T-helper 9 cell (primary cell): ENCODE measurements at regions not wholly inside any gene's neighbourhood (a gene's known extent, or its start where the extent isn't known, plus 50 kb on each side); places are given as distances from the start of the nearest gene placed in this dataset.
"Not testable (repeated sequence)": the region's sequence is repeated elsewhere in the genome, so short reads cannot be mapped to it uniquely, and the experiment has no call there.

Experiments
- DNase-seq: peaks from one replicate; pipeline ENCODE4 v3.0.0-alpha.2; 2020

GRCh38 chr6:135606392-135606791, 108.9 kb upstream of the AHI1 start:
- no peak for DNase-seq

DNA sequence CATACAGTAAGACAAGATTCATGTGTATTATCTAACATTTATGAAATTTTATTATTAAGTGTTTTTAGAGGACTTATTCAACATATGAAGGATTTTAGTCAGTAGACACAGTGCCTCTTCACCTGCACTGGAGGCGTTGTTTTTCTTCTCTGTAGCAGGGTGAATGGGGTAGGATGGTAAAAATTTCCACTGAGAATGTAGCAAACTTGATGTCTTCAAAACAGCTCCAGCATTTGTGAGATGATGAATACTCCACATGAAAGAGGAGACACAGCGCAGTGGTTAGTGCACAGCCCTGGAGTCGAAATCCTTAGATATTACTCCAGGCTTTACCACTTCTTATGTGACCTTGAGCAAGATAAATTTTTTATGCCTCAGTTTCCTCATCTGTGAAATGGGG, 110.5 kb upstream of the AHI1 start:
- DNase-seq: no peak

- DNase-seq: not testable (repeated sequence)
These were observed 112.7 kb upstream of the AHI1 start for GRCh38 chr6:135610192-135610591.

DNA sequence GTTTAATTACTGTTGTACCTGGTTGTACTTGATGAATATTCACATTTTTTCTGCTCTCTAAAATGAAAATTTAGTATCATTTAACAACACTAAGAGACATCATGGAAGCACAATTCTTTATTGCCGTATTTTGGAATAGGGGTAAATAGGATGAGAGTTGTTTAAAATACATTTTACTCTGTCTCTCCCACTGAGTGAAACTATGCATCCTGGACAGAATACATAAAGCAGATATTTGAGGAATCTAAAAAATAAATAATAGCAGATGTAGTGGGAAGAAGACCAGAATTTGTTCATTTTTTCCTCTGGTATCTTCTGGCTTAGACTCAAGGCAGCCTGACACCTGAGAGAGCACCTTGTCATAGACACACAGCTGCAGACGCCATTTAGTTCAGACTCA, 119.1 kb upstream of the AHI1 start:
- DNase-seq: no peak

DNA sequence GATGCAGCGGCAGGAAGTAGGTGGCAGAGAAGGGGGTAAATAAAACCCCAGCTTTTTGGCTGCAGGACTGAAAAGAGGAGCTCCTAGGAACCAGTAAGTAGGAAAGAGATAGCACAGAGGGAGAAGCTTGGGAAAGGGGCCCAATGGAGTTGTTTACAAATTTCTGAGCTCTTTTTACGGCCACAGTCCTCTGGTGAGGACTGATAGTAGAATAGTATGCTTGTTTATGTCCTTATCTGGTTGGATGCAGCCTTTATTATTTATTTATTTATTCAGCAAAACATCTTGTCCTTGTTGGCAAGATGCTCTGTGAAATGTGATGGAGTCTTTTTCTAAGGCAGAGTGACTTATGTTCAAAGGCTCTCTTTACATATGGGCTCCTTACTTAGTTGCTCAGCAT, 119.7 kb upstream of the AHI1 start:
- no peak for DNase-seq

GRCh38 chr6:135622081-135622480, 124.5 kb upstream of the AHI1 start:
- no peak for DNase-seq

DNA sequence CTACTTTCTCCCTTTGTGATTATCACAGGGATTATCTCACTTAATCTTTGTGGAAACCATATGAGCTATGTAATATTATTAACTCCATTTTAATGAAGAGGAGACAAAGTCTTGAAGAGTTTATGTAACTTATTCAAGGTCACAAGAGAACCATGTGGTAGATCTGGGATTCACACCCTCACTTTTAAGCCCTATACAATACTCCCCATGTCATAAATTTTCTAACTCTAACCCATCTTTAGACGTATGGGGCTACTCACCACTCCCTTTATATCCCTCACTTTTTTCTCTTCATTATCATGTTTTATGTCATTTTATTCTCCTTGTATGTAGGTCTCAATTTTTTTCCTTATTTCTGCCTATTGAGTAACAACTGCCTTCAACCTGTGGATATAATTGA, 126.4 kb upstream of the AHI1 start:
- DNase-seq: no peak

GRCh38 chr6:135624402-135625295, 127.1 kb upstream of the AHI1 start:
- DNase-seq: no peak

GRCh38 chr6:135626001-135626400, 128.5 kb upstream of the AHI1 start:
- not testable (repeated sequence) for DNase-seq

DNA sequence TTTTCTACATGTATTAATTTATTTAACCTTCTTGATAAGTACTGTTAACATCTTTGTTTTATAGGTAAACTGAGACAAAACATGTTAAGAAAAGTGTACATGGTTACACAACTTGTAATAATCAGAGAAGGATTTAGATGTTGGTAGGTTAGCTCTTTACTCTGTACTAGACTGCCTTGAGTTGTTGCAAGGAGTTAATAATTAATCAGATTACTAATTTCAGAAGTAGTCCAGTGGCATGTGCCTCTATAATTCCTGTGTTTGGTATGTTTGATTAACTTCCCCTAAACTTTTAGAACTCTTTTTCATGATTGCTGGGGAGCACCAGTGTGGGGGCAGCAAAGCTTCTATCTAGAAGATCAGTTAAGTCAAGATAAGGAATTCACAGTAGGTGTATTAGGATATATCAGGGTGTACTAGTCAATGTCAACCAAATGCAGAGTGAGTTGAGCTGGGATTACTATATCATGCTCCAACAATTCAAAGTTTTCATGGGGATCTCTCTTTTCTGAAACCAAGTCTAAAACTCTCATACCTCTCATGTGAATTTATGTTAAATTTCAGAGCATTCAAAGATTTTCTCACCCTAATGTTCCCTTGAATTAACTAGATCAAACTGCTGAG, 129.7 kb upstream of the AHI1 start:
- DNase-seq: no peak

- DNase-seq: no peak
These were observed 133.3 kb upstream of the AHI1 start for GRCh38 chr6:135630789-135631376.

DNA sequence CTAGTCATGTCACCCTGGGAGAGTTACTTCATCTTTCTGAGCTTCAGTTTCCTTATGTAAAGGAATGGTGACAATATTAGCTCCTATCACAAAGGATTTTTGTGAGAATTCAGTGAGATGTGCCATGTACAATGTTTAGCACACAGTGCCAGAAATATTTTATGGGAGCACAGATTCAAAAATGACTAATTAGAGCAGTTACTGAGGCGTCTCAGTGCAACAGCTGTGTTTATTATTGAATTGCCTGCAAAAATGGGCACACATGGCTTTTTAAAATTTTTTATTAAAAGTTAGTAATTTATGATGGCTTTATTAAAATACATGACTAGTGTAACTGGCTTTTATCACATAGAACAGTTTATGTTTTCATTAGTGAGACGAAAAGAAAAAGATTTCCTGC, 134.3 kb upstream of the AHI1 start:
- no peak for DNase-seq

GRCh38 chr6:135633573-135633972, 136.0 kb upstream of the AHI1 start:
- no peak for DNase-seq

- no peak for DNase-seq
These were observed 140.2 kb upstream of the AHI1 start for GRCh38 chr6:135637701-135638100.

DNA sequence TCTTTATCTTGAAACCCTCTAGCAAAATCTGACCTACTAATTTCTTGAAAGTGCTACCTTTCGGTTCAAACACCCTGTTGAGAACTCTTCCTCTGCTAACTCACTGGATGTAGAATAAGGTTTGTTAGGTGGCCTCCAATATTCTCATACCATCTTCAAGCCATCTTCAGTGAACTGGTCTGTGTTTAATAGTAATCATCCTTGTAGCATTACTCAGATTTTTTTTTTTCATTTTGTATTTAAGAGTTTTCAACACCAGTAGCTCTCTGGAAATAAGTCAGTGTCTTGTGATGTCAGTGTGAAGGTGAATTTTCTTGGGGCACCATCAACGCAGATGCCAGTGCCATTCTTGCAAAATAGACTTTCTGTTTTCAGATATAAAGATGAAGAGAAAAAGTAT, 140.6 kb upstream of the AHI1 start:
- no peak for DNase-seq

GRCh38 chr6:135640048-135640447, 142.5 kb upstream of the AHI1 start:
- no peak for DNase-seq

- DNase-seq: no peak
These were observed 143.0 kb upstream of the AHI1 start for GRCh38 chr6:135640449-135641111.

DNA sequence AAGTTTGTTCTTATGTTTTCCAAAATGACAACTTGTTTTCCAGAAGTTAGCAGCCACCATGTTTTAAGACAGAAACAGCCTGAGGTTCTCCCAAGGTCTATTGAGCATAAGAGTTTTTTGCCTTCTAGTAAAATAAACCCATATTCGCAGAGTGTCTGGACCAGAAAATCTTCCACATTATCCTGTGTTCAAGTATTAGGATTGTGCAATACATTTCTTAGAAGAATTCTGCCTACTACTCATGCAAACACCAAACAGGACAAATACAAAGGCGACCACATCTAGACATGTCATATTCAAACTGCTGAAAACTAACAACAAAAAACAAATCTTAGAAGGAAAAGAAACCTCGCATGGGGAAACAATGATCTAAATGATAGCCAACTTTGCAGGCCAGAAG, 145.4 kb upstream of the AHI1 start:
- DNase-seq: no peak

DNA sequence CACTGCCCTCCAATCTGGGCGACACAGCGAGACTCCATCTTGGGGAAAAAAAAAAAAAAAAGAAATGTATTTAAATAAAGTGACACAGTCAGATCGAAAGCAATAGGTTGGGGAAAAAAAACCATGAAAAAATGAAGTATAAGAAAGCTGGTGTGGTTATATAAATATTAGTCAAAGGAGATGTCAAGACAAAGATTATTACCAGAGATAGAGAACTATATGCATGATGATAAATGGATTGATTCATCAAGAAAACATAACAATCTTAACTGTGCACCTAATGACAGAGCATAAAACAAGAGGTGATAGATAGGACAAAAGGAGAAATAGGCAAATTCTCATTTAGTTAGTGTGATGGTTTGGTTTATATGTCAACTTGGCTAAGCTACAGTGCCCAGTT, 146.9 kb upstream of the AHI1 start:
- DNase-seq: no peak

GRCh38 chr6:135647521-135647920, 150.0 kb upstream of the AHI1 start:
- no peak for DNase-seq

DNA sequence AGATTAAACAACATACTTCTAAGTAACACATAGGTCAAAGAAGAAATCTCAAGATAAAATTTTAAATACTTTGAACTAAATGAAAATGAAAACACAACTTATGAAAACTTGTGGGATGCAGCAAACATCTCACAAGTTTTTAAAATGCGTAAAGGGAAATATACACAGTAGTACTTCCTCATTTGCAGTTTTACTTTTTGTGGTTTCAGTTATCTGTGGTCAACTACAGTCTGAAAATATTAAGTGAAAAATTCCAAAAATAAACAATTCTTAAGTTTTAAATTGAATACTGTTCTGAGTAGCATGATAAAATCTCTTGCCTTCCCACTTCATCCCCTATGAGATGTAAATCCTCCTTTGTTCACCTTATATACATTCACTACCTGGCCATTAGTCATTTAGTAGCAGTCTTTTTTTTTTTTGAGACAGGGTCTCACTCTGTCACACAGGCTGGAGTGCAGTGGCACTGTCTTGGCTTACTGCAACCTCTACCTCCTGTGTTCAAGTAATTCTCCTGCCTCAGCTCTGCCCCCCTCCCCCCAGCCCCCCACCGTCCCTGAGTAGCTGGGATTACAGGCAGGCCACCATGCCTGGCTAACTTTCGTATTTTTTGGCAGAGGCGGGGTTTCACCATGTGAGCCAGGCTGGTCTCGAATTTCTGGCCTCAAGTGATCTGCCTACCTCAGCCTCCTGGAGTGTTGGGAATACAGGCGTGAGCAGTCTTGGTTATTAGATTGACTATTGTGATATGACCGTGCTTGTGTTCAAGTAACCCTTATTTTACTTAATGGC, 154.6 kb upstream of the AHI1 start:
- no peak for DNase-seq

- no peak for DNase-seq
These were observed 157.5 kb upstream of the AHI1 start for GRCh38 chr6:135655055-135655454.

GRCh38 chr6:135657207-135657606, 159.7 kb upstream of the AHI1 start:
- no peak for DNase-seq
